SK-N-SH treated with all-trans-retinoic acid at 6 μM for 48 hours (cell line): ENCODE measurements at regions not wholly inside any gene's neighbourhood (a gene's known extent, or its start where the extent isn't known, plus 50 kb on each side); places are given as distances from the start of the nearest gene placed in this dataset.

Experiments used
- ARNTL ChIP-seq: fragments of 450-650 bp; formaldehyde crosslinking; IDR thresholded peaks from 2 replicates; pipeline ENCODE4 v1.5.0; 2020; ENCODE audit warnings: low read depth, mild to moderate bottlenecking, moderate library complexity, borderline replicate concordance
- BACH2 ChIP-seq: fragments of 250-450 bp; sonication (Bioruptor Pico); IDR thresholded peaks from 2 replicates; pipeline ENCODE4 v1.9.0; 2021; ENCODE audit warnings: mild to moderate bottlenecking, borderline replicate concordance
- CSDC2 ChIP-seq: fragments of 250-450 bp; sonication (Bioruptor Pico); IDR thresholded peaks from 2 replicates; pipeline ENCODE4 v1.5.0; 2020; ENCODE audit warnings: mild to moderate bottlenecking, moderate library complexity
- CSRNP3 ChIP-seq: fragments of 250-450 bp; sonication (Bioruptor Pico); IDR thresholded peaks from 2 replicates; pipeline ENCODE4 v1.5.1; 2021; ENCODE audit warnings: mild to moderate bottlenecking, moderate library complexity
- ESRRG ChIP-seq: fragments of 250-450 bp; sonication (Bioruptor Pico); IDR thresholded peaks from 2 replicates; pipeline ENCODE4 v1.6.1; 2021; ENCODE audit warnings: mild to moderate bottlenecking
- PATZ1 ChIP-seq: fragments of 250-450 bp; sonication (Bioruptor Pico); IDR thresholded peaks from 2 replicates; pipeline ENCODE4 v1.8.0; 2020; ENCODE audit warnings: mild to moderate bottlenecking, moderate library complexity, borderline replicate concordance
- TOX ChIP-seq: fragments of 250-450 bp; sonication (Bioruptor Pico); IDR thresholded peaks from 2 replicates; pipeline ENCODE4 v1.8.0; 2021; ENCODE audit warnings: mild to moderate bottlenecking, moderate library complexity, borderline replicate concordance
- ZFP3 ChIP-seq: fragments of 250-450 bp; sonication (Bioruptor Pico); IDR thresholded peaks from 2 replicates; pipeline ENCODE4 v1.5.0; 2020; ENCODE audit warnings: mild to moderate bottlenecking, moderate library complexity
- ZFP30 ChIP-seq: fragments of 450-650 bp; formaldehyde crosslinking; IDR thresholded peaks from 2 replicates; pipeline ENCODE4 v1.5.0; 2022; ENCODE audit warnings: mild to moderate bottlenecking, moderate library complexity
- ZNF565 ChIP-seq: fragments of 450-650 bp; formaldehyde crosslinking; conservative IDR thresholded peaks from 2 replicates; pipeline ENCODE4 v1.5.0; 2020; ENCODE audit warnings: low read depth, mild to moderate bottlenecking, moderate library complexity

- no peak for TF ChIP-seq BACH2
- no peak for TF ChIP-seq ZFP30 (CRISPR knock-in tag)
- no peak for TF ChIP-seq ESRRG (CRISPR knock-in tag)
- TF ChIP-seq ARNTL (CRISPR knock-in tag): no peak
- TF ChIP-seq PATZ1: no peak
- TF ChIP-seq TOX (CRISPR knock-in tag): no peak
- no peak for TF ChIP-seq ZNF565 (CRISPR knock-in tag)
- no peak for TF ChIP-seq CSRNP3 (CRISPR knock-in tag)
- no peak for TF ChIP-seq CSDC2 (CRISPR knock-in tag)
- no peak for TF ChIP-seq ZFP3 (CRISPR knock-in tag)
Observed at GRCh38 chr6:85115376-85115775, 334.5 kb upstream of the NT5E start.
